ENCODE measurements at regions not wholly inside any gene's neighbourhood (a gene's known extent, or its start where the extent isn't known, plus 50 kb on each side); places are given as distances from the start of the nearest gene placed in this dataset.

- Histone ChIP-seq H3K27ac (ENCODE audit: low read depth, low read length) (no peak overlapping the region), H3K27me3 (replicated peaks in 1 of 4; ENCODE audit: control insufficient read depth in 3 of 4, extremely low read depth in 1 of 4, insufficient read depth in 3 of 4, low read length in 3 of 4) (no peaks in the 10 kb centered on the region), H2AFZ (ENCODE audit: low read length) (no peak overlapping the region), H3K9me3 (ENCODE audit: insufficient read depth in 2 of 2, low read depth in 1 of 2, low read length in 1 of 2) (no peaks in the 10 kb centered on the region), H3K79me2 (ENCODE audit: control insufficient read depth in 1 of 2, insufficient read depth in 2 of 2, low read length in 2 of 2) (no peaks in the 10 kb centered on the region), H2BK12ac (ENCODE audit: low read depth, low read length) (no peak overlapping the region), H3K4ac (replicated peaks; ENCODE audit: insufficient read length, low read depth, low read length) (no peak overlapping the region), H2BK120ac (replicated peaks; ENCODE audit: low read depth, low read length) (no peak overlapping the region), H3K23me2 (ENCODE audit: low read depth, low read length) (no peaks in the 10 kb centered on the region), H3K79me1 (ENCODE audit: low read depth, low read length) (no peaks in the 10 kb centered on the region), H3K23ac (ENCODE audit: insufficient read length) (no peak overlapping the region), H4K5ac (ENCODE audit: insufficient read length, low read depth, low read length) (no peak overlapping the region), H2BK15ac (ENCODE audit: low read length) (no peak overlapping the region), H3K4me1 (replicated peaks in 1 of 4; ENCODE audit: control insufficient read depth in 3 of 4, insufficient read depth in 4 of 4, low read length in 3 of 4) (peaks cover 0 to 2% (median 0%) of the 10 kb centered on the region in 4 experiments; a peak in 1 of 7 replicates), H3K4me2 (ENCODE audit: insufficient read depth in 1 of 2, low read depth in 2 of 2, low read length in 2 of 2) (no peak overlapping the region), H3K9ac (replicated peaks in 1 of 4; ENCODE audit: extremely low read depth in 1 of 4, low read depth in 3 of 4, low read length in 3 of 4) (no peak overlapping the region), H4K8ac (ENCODE audit: extremely low read depth, insufficient read depth, low read length) (no peak overlapping the region), H4K20me1 (replicated peaks in 1 of 2; ENCODE audit: control insufficient read depth in 1 of 2, insufficient read depth in 2 of 2, low read length in 2 of 2) (no peaks in the 10 kb centered on the region), H4K91ac (replicated peaks; ENCODE audit: insufficient read length, low read length) (no peak overlapping the region), H2BK5ac (ENCODE audit: low read depth, low read length) (no peak overlapping the region), H2AK5ac (ENCODE audit: low read depth, low read length) (no peak overlapping the region), H3K18ac (ENCODE audit: extremely low read depth, low read length) (no peak overlapping the region), H3K36me3 (ENCODE audit: control insufficient read depth in 2 of 4, insufficient read depth in 4 of 4, low read length in 3 of 4) (no peaks in the 10 kb centered on the region; a peak in 1 of 8 replicates), H3K56ac (replicated peaks; ENCODE audit: insufficient read length, low read depth, low read length) (no peak overlapping the region), H3K14ac (ENCODE audit: insufficient read length) (no peak overlapping the region), H3K4me3 (ENCODE audit: extremely low read depth in 1 of 4, insufficient read depth in 2 of 4, low read depth in 3 of 4, low read length in 4 of 4) (no peak overlapping the region), H2BK20ac (ENCODE audit: low read length) (no peak overlapping the region)
- no peak for DNase-seq (ENCODE audit: low read depth in 1 of 2, low spot score in 2 of 2)
- ChIA-PET CTCF (ENCODE audit: partially characterized antibody) (no interaction called here), POLR2A (ENCODE audit: partially characterized antibody) (interaction anchor here (1.2 kb wide), 1 partner anchor 14 kb away, joined by 3 read pairs; no protein-coding TSS in a partner anchor)
- no peak for FAIRE-seq
- TF ChIP-seq POLR2AphosphoS5 (IDR thresholded peaks at IDR 0.05; ENCODE audit: low read depth, low read length) = no peak
- no peak for TF ChIP-seq CBX8 (IDR thresholded peaks at IDR 0.05; ENCODE audit: borderline replicate concordance, low read depth, low read length)
- no peak for TF ChIP-seq TEAD4 (IDR thresholded peaks at IDR 0.05; ENCODE audit: low read depth, low read length)
- TF ChIP-seq MAFK (IDR thresholded peaks at IDR 0.05; ENCODE audit: low read depth, low read length) = no peak
- no peak for TF ChIP-seq POLR2A (IDR thresholded peaks at IDR 0.05; ENCODE audit: control extremely low read depth in 1 of 2, low read depth in 2 of 2, low read length in 2 of 2)
- TF ChIP-seq HDAC6 (IDR thresholded peaks at IDR 0.05; ENCODE audit: low read depth, low read length) = no peak
- TF ChIP-seq BCL11A (IDR thresholded peaks at IDR 0.05; ENCODE audit: low read depth in 2 of 2, low read length in 2 of 2) = no peak
- TF ChIP-seq, protein P1, sequence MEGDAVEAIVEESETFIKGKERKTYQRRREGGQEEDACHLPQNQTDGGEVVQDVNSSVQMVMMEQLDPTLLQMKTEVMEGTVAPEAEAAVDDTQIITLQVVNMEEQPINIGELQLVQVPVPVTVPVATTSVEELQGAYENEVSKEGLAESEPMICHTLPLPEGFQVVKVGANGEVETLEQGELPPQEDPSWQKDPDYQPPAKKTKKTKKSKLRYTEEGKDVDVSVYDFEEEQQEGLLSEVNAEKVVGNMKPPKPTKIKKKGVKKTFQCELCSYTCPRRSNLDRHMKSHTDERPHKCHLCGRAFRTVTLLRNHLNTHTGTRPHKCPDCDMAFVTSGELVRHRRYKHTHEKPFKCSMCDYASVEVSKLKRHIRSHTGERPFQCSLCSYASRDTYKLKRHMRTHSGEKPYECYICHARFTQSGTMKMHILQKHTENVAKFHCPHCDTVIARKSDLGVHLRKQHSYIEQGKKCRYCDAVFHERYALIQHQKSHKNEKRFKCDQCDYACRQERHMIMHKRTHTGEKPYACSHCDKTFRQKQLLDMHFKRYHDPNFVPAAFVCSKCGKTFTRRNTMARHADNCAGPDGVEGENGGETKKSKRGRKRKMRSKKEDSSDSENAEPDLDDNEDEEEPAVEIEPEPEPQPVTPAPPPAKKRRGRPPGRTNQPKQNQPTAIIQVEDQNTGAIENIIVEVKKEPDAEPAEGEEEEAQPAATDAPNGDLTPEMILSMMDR (IDR thresholded peaks at IDR 0.05; ENCODE audit: control extremely low read depth in 1 of 3, insufficient read depth in 1 of 3, low read depth in 1 of 3, low read length in 3 of 3) = no peak
- no peak for TF ChIP-seq PHF8 (conservative IDR thresholded peaks at IDR 0.05; ENCODE audit: low read depth, low read length)
- TF ChIP-seq, protein P2, sequence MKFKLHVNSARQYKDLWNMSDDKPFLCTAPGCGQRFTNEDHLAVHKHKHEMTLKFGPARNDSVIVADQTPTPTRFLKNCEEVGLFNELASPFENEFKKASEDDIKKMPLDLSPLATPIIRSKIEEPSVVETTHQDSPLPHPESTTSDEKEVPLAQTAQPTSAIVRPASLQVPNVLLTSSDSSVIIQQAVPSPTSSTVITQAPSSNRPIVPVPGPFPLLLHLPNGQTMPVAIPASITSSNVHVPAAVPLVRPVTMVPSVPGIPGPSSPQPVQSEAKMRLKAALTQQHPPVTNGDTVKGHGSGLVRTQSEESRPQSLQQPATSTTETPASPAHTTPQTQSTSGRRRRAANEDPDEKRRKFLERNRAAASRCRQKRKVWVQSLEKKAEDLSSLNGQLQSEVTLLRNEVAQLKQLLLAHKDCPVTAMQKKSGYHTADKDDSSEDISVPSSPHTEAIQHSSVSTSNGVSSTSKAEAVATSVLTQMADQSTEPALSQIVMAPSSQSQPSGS (IDR thresholded peaks at IDR 0.05; ENCODE audit: low read length) = no peak
- no peak for TF ChIP-seq JUN (IDR thresholded peaks at IDR 0.05; ENCODE audit: low read depth, low read length)
- no peak for TF ChIP-seq SIX5 (IDR thresholded peaks at IDR 0.05; ENCODE audit: low read depth, low read length)
- TF ChIP-seq CHD1 (IDR thresholded peaks at IDR 0.05; ENCODE audit: low read depth, low read length) = no peak
These were observed 63.4 kb upstream of the LGALSL start for GRCh38 chr2:64390586-64390985.

Measured in H1 (cell line).